Prostate gland (tissue), 2 donors: ENCODE measurements at regions not wholly inside any gene's neighbourhood (a gene's known extent, or its start where the extent isn't known, plus 50 kb on each side); places are given as distances from the start of the nearest gene placed in this dataset.

Experiments
- DNase-seq: peaks from one replicate; pipeline ENCODE4 v3.0.0-alpha.2; 2019; ENCODE audit warnings: low spot score
- H3K27ac ChIP-seq, 2 donors: fragments of 200-600 bp; sonication (generic); 2 replicates each; pipeline ENCODE4 v1.5.1; 2017 to 2019
- H3K27me3 ChIP-seq: fragments of 200-600 bp; sonication (generic); replicated peaks from 2 replicates; pipeline ENCODE4 v1.5.1; 2019; ENCODE audit not compliant: insufficient read depth
- H3K36me3 ChIP-seq, 2 donors: fragments of 200-600 bp; sonication (generic); 1 replicate in 1 of 2; 2 replicates in 1 of 2; pipeline versions ENCODE4 v1.5.1 to v1.8.1; 2017 to 2019
- H3K4me1 ChIP-seq: fragments of 200-600 bp; sonication (generic); replicated peaks from 2 replicates; pipeline ENCODE4 v1.5.1; 2019
- H3K4me3 ChIP-seq, 2 donors: fragments of 200-600 bp; sonication (generic); 2 replicates each; pipeline ENCODE4 v1.5.1; 2017 to 2019
- H3K9me3 ChIP-seq: fragments of 200-600 bp; sonication (generic); 2 replicates; pipeline ENCODE4 v1.5.1; 2017
- CTCF ChIP-seq, 4 experiments: fragments of 200-600 bp in 2 of 4; fragments of 450-650 bp in 2 of 4; sonication (generic) in 2 of 4; IDR thresholded peaks; 1 replicate in 3 of 4; 2 replicates in 1 of 4; pipeline ENCODE4 v1.5.1; 2016 to 2019; ENCODE audit warnings: antibody characterized with exemption in 4 of 4, mild to moderate bottlenecking in 2 of 4, moderate library complexity in 2 of 4
- POLR2A ChIP-seq: fragments of 450-650 bp; IDR thresholded peaks from one replicate; pipeline ENCODE4 v1.6.1; 2016; ENCODE audit warnings: antibody characterized with exemption, mild to moderate bottlenecking
- POLR2AphosphoS5 ChIP-seq: sonication (generic); formaldehyde crosslinking; IDR thresholded peaks from one replicate; pipeline ENCODE4 v1.6.1; 2017; ENCODE audit warnings: antibody characterized with exemption
- WGBS: methylation state at CpG from one replicate; pipeline ENCODE4 v1.1.5; 2018; 5-methylcytosine and 5-hydroxymethylcytosine counted together
- intact Hi-C: fragments of 100-400 bp; cut with DNase I; formaldehyde crosslinking; loops from one replicate; pipeline ENCODE4 v1.14.2; 2022

GRCh38 chr9:87393706-87394230 lies 103.9 kb upstream of the DAPK1 start:
- no peaks in the 10 kb centered on the region for H3K27me3 ChIP-seq
- 61% methylated on average over 4 of the region's 4 CpGs for WGBS
- H3K9me3 ChIP-seq: no peaks in the 10 kb centered on the region
- H3K4me3 ChIP-seq: no peak overlapping the region
- DNase-seq: no peak
- H3K27ac ChIP-seq: no peak overlapping the region
- no peaks in the 10 kb centered on the region for H3K36me3 ChIP-seq
- peaks cover 2% of the 10 kb centered on the region for H3K4me1 ChIP-seq
- intact Hi-C loops: no loop called here
- TF ChIP-seq POLR2A (no peak), POLR2AphosphoS5 (no peak), CTCF (IDR thresholded peaks at IDR 0.05) (no peak)

GRCh38 chr9:87395804-87396479 lies 101.7 kb upstream of the DAPK1 start:
- WGBS: 38% methylated on average over 11 of the region's 11 CpGs
- Histone ChIP-seq H3K9me3 (no peaks in the 10 kb centered on the region), H3K4me3 (no peak overlapping the region), H3K4me1 (peaks cover 2% of the 10 kb centered on the region), H3K27me3 (no peaks in the 10 kb centered on the region), H3K36me3 (no peaks in the 10 kb centered on the region), H3K27ac (no peak overlapping the region)
- no peak for TF ChIP-seq POLR2A
- TF ChIP-seq CTCF (IDR thresholded peaks at IDR 0.05): no peak
- TF ChIP-seq POLR2AphosphoS5: no peak
- DNase-seq: no peak
- intact Hi-C loops: no loop called here

- no peak for DNase-seq
- WGBS: 83% methylated on average over 7 of the region's 7 CpGs
- no peak overlapping the region for H3K4me3 ChIP-seq
- H3K27ac ChIP-seq: no peak overlapping the region
- TF ChIP-seq POLR2A (no peak), CTCF (IDR thresholded peaks at IDR 0.05) (no peak), POLR2AphosphoS5 (no peak)
- no peaks in the 10 kb centered on the region for H3K27me3 ChIP-seq
- H3K36me3 ChIP-seq: no peaks in the 10 kb centered on the region
- H3K9me3 ChIP-seq: no peaks in the 10 kb centered on the region
- no peaks in the 10 kb centered on the region for H3K4me1 ChIP-seq
- intact Hi-C loops: no loop called here
Observed at GRCh38 chr9:87401681-87402080, 96.0 kb upstream of the DAPK1 start.

- Histone ChIP-seq H3K9me3 (no peaks in the 10 kb centered on the region), H3K4me3 (no peak overlapping the region), H3K27ac (no peak overlapping the region), H3K36me3 (no peaks in the 10 kb centered on the region), H3K4me1 (no peaks in the 10 kb centered on the region), H3K27me3 (no peaks in the 10 kb centered on the region)
- intact Hi-C loops: no loop called here
- TF ChIP-seq POLR2AphosphoS5 (no peak), POLR2A (no peak), CTCF (IDR thresholded peaks at IDR 0.05) (no peak)
- no peak for DNase-seq
- WGBS: 94% methylated on average over 3 of the region's 3 CpGs
Observed at GRCh38 chr9:87402537-87402936, 95.1 kb upstream of the DAPK1 start.
